RKO (cell line): ENCODE measurements at regions not wholly inside any gene's neighbourhood (a gene's known extent, or its start where the extent isn't known, plus 50 kb on each side); places are given as distances from the start of the nearest gene placed in this dataset.
"Not testable (repeated sequence)": the region's sequence is repeated elsewhere in the genome, so short reads cannot be mapped to it uniquely, and the experiment has no call there.

Experiments
- DNase-seq: peaks from one replicate; pipeline ENCODE4 v3.0.0-alpha.2; 2016; ENCODE audit warnings: low spot score

GRCh38 chr20:48154040-48154765 lies 368.9 kb upstream of the SULF2 start:
- DNase-seq = no peak

- DNase-seq = peak; percentile 12
Measured at GRCh38 chr20:48153523-48153922, 368.2 kb upstream of the SULF2 start.

- DNase-seq = no peak
Measured at GRCh38 chr20:48153103-48153502, 367.8 kb upstream of the SULF2 start.

GRCh38 chr20:48150568-48150967 lies 365.3 kb upstream of the SULF2 start:
- DNase-seq = no peak

GRCh38 chr20:48149902-48150301 lies 364.6 kb upstream of the SULF2 start:
- DNase-seq = no peak

- DNase-seq = no peak
Measured at GRCh38 chr20:48148916-48149672, 363.8 kb upstream of the SULF2 start.

GRCh38 chr20:48148020-48148419 lies 362.7 kb upstream of the SULF2 start:
- no peak for DNase-seq

GRCh38 chr20:48147311-48147710 lies 362.0 kb upstream of the SULF2 start:
- no peak for DNase-seq

GRCh38 chr20:48146877-48147276 lies 361.6 kb upstream of the SULF2 start:
- DNase-seq = no peak

GRCh38 chr20:48146308-48146707 lies 361.0 kb upstream of the SULF2 start:
- DNase-seq = no peak

- DNase-seq = no peak
Measured at GRCh38 chr20:48143435-48144081, 358.3 kb upstream of the SULF2 start.

- DNase-seq = no peak
Measured at GRCh38 chr20:48142516-48142773, 357.2 kb upstream of the SULF2 start.

- no peak for DNase-seq
Measured at GRCh38 chr20:48141660-48142515, 356.6 kb upstream of the SULF2 start.

- no peak for DNase-seq
Measured at GRCh38 chr20:48139262-48140041, 354.2 kb upstream of the SULF2 start.

GRCh38 chr20:48132834-48133233 lies 347.6 kb upstream of the SULF2 start:
- no peak for DNase-seq

GRCh38 chr20:48131581-48131980 lies 346.3 kb upstream of the SULF2 start:
- DNase-seq = no peak

- DNase-seq = no peak
Measured at GRCh38 chr20:48129345-48129942, 344.2 kb upstream of the SULF2 start.

GRCh38 chr20:48128436-48128835 lies 343.2 kb upstream of the SULF2 start:
- no peak for DNase-seq

GRCh38 chr20:48127964-48128363 lies 342.7 kb upstream of the SULF2 start:
- not testable (repeated sequence) for DNase-seq

GRCh38 chr20:48127133-48127532 lies 341.9 kb upstream of the SULF2 start:
- not testable (repeated sequence) for DNase-seq

- no peak for DNase-seq
Measured at GRCh38 chr20:48126227-48126740, 341.0 kb upstream of the SULF2 start.
